ENCODE measurements at regions not wholly inside any gene's neighbourhood (a gene's known extent, or its start where the extent isn't known, plus 50 kb on each side); places are given as distances from the start of the nearest gene placed in this dataset.
"Not testable (repeated sequence)": the region's sequence is repeated elsewhere in the genome, so short reads cannot be mapped to it uniquely, and the experiment has no call there.

DNA sequence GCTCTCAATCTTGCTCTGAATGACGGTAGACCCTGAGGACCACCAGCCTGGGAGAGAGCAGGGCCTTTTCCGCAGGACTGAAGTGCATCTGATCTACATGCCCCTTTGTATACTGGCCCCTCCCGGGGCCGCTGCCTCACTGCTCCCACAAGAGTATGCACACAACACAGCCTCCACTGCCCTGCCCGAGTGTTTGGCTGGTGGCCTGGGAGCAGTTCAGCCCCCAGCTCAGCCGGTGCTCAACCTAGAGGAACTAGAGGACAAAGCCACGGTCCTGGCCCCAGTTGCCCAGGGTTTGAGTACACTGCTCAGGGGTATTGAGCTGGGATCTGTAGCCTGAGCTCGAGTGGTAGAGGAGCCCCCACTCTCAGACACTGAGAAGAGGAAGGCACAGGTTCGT, 118.9 kb upstream of the CAB39 start:
- no peak for DNase-seq

DNA sequence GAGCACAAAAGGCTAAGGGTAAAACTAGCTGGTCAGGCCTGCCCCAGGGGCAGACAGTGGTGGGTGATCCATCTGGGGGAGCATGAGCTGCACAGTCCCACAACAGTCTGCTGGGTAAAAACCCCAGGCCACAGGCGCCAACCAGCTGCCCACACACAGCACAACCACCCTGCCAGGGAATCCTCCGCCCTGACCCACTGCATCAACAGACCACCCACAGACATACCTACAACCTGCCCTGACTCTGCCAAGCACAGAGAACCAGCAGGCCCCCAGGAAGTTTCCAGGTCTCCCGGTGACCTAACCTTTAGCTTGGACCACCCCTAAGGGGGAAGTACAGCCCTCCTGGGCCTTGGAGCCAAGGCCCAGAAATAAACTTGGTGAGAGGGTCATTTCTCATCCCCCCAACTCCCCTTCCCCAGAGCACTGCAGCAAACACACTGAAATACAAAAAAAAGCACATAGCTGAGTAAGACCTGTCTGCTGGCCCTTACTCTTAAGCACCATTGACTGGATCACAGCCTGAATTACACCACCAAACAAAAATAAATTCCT, 118.3 kb upstream of the CAB39 start:
- DNase-seq, result no peak

DNA sequence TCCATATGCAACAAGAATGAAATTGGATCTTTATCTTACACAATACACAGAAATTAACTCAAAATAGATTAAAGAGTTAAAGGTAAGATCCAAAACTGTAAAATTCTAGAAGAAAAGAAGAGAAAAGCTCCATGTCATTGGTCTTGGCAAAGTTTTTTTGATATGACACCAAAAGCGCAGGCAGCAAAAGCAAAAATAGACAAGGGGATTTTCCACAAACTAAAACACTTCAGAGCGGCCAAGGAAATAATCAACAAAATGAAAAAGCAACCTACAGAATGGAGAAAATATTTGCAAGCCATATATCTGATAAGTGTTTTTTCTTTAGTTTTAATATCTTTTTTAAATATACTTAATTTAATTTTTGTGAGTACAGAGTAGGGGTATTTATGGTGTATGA, 112.8 kb upstream of the CAB39 start:
- no peak for DNase-seq

DNA sequence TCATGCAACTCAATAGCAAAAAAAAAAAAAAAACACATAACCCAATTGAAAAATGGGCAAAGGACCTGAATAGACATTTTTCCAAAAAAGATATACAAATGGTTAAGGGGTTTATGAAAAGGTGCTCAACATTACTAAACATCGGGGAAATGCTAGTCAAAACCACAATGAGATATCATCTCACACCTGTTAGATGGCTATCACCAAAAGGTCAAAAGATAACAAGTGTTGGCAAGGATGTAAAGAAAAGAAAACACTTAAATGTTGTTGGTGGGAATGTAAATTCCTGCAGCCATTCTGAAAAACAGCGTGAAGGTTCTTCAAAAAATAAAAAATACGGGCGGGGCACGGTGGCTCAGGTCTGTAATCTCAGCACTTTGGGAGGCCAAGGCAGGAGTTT, 112.4 kb upstream of the CAB39 start:
- DNase-seq, result no peak

DNA sequence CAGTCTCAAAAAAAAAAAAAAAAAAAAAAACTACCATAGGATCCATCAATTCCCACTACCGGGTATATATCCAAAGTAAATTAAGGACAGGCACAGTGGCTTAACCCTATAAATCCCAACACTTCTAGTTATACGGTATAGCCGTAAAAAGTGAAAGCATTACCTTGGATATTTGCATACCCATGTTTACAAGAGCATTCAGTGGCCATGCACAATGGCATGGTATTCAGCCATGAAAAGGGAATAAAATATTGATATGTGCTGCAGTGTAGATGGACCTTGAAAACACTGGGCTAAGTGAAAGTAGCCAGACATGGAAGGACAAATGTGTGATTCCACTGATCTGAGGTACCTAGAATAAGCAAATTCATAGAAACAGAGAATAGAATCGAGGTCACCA, 111.8 kb upstream of the CAB39 start:
- DNase-seq, result no peak

DNA sequence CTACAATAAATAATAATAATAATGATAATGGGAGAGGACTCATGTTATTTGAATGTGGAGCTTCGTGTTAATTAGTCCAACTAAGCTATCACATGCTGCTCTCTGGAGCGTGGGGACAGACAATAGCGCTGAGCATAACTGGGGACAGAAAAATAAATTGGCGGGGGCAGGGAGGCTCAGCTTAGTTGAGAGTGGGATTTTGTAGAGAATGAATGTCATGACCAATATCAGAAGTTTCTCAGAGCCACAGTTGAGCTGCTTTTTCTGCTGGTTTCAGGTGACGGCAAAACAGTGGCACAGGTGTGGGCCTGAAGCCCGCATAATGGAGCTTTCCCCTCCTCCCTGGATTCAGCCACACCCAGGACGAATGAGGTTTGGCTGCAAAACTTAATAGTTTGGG, 111.1 kb upstream of the CAB39 start:
- no peak for DNase-seq

DNA sequence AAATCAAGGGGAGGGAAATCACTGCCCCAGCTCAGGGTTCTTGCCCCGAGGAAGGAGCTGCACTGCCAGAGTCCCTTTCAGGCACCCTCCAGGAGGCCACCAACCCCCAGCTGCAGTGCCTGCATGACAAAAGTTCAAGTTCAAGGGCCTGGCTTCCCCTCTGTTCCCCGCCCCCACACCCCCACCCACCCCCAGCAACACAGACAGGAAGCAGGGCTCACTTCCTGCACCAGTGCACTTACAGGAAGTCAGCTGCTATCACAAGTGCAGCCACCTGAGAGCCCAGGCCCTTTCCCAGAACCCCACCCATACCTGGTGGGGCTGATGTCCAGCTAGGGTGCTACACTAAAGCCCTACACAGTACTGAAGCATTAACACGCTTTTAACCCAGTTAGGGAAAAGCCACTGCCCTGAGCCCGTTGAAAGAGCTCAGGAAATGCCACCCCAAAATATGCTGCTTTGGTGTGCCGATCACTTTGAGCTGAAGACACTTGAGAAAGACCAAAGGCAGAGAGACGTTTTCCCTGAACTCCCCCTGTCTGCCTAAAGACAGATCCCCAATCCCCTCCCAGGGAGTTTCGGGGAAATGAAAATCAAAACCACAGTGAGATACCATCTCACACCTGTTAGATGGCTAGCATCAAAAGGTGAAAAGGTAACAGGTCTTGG, 109.9 kb upstream of the CAB39 start:
- DNase-seq, result peak; percentile 64 to 76

DNA sequence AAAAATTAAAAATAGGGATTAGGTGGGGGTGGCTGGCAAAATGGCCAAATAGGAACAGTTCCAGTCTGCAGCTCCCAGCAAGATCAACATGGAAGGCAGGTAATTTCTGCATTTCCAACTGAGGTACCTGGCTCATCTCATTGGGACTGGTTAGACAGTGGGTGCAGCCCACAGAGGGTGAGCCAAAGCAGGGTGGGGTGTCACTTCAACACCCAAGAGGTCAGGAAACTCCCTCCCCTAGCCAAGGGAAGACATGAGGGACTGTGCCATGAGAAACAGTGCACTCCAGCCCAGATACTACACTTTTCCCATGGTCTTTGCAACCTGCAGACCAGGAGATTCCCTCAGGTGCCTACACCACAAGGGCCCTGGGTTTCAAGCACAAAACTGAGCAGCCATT, 109.3 kb upstream of the CAB39 start:
- not testable (repeated sequence) for DNase-seq

DNA sequence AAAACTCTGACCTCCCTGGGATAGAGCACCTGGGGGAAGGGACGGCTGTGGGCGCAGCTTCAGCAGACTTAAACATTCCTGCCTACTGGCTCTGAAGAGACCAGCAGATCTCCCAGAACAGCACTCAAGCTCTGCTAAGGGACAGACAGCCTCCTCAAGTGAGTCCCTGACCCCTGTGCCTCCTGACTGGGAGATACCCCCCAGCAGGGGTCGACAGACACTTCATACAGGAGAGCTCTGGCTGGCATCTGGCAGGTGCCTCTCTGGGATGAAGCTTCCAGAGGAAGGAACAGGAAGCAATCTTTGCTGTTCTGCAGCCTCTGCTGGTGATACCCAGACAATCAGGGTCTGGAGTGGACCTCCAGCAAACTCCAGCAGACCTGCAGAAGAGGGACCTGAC, 108.5 kb upstream of the CAB39 start:
- not testable (repeated sequence) for DNase-seq

DNA sequence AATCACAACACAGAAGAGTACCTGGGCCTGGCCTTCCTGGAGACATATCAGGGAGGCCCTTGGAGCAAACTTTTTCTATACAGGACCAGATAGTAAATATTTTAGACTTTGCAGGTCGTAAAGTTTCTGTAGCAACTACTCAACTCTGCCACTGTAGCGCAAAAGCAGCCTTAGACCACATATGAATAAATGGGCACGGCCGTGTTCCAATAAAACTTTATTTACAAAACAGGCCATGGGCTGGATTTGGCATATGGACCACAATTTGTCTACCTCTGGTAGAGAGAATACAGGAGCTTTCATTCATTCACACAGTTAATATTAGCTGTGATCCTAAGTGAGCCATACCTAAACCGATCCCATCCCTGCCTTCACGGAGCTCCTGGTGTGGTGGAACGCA, 98.6 kb upstream of the CAB39 start:
- DNase-seq, result no peak

DNA sequence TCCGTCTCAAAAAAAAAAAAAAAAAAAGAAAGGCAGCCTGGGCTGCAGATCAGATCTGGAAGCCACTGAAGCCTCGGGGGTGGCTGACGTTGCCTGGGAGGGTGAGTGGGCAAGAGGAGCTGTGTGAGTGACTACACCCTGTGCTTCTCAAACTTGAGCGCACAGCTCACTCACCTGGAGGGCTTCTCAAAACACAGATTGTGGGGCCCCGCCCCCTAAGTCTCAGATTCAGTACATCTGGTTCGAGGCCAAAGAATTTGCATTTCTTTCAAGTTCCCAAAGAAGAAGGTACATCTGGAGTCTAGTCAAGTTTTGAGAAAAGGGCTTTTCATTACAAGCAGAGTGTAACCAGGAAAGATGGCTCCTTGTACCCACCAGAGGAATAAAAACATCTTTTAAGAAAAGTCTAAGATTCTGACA, 97.7 kb upstream of the CAB39 start:
- peak; percentile 49 to 50 for DNase-seq

DNA sequence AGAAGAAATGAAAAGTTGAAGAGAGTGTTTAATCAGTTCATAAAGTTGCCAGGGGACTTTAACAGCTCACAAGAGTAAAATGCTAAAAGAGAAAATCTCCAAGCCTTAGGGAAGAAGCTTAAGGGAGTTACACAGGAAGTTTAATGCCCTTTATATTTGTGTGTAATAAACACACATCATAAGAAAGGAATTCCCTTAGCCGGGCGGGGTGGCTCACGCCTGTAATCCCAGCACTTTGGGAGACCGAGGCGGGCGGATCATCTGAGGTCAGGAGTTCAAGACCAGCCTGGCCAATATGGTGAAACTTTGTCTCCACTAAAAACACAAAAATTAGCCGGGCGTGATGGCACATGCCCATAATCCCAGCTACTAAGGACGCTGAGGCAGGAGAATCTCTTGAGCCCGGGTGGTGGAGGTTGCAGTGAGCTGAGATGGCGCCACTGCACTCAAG, 95.4 kb upstream of the CAB39 start:
- not testable (repeated sequence) for DNase-seq

DNA sequence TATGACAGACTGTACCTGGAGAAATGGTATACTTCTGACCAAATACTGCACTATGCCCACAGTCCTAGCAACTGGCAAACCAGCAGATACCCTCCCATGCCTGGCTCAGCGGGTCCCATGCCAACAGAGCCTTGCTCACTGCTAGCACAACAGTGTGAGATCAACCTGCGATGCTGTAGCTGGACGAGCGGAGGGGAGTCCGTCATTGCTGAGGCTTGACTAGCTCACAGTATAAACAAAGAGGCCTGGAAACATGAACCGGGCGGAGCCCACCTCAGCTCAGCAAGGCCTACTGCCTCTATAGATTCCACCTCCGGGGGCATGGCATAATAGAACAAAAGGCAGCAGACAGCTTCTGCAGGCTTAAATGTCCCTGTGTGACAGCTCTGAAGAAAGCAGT, 93.2 kb upstream of the CAB39 start:
- no peak for DNase-seq

DNA sequence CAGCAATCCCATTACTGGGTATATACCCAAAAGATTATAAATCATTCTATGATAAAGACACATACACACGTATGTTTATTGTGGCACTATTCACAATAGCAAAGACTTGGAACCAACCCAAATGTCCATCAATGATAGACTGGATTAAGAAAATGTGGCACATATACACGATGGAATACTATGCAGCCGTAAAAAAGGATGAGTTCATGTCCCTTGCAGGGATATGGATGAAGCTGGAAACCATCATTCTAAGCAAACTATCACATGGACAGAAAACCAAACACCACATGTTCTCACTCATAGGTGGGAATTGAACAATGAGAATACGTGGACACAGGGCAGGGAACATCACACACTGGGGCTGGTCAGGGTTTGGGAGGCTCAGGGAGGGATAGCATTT, 87.4 kb upstream of the CAB39 start:
- DNase-seq, result not testable (repeated sequence)

DNA sequence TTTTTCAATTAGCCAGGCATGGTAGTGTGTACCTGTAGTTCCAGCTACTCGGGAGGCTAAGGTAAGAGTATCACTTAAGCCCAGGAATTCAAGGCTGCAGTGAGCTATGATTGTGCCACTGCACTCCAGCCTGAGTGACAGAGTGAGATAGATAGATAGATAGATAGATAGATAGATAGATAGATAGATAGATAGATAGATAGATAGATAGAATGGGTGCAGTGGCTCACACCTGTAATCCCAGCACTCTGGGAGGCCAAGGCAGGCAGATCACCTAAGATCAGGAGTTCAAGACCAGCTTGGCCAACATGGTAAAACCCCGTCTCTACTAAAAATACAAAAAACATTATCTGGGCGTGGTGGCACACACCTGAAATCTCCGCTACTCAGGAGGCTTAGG, 85.6 kb upstream of the CAB39 start:
- DNase-seq, result not testable (repeated sequence)

DNA sequence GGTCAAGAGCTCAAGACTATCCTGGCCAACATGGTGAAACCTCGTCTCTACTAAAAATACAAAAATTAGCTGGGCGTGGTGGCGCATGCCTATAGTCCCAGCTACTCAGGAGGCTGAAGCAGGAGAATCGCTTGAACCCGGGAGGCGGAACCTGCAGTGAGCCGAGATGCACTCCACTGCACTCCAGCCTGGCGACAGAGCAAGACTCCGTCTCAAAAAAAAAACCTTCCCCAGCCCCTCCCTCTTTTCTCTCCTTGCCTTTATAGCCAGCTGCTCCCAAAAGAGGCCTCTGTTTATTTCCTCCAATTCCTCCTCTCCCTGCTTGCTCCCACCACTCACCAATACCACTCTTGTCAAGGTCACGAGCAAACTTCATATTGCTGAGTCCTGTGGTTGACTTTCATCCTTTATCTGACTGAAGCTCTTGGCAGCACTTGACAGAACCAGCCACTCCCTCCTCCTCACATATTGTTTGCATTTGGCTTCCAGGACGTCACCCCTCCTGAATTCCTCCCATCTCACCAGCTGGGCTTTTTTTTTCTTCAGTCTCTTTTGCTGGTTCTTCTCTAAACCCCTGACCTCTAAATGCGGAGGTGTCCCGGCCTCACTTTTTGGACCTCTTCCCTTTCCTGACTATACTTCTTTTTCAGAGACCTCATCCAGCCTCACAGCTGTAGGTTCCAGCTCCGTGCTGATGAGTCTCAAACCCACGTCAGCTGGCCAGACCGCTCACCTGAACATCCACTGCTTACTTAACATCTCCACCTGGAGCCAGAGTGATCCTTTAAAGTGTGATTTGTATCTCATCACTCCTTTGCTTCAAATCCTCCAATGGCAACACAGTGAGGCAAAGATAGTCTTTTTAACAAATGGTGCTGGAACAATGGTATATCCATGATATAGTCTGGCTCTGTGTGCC, 84.6 kb upstream of the CAB39 start:
- DNase-seq, result no peak

DNA sequence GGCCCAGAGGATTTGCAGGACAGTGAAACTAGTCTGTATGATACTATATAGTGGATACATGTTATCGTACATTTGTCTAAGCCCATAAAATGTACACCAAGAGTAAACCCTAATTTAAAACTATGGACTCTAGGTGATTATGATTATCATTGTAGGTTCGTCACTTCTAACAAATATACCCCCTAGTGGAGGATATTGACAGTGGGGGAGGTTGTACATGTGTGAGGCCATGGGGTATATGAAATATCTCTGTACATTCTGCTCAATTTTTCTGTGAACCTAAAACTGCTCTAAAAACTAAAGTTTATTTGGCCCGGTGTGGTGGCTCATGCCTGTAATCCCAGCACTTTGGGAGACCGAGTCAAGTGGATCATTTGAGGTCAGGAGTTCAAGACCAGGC, 81.2 kb upstream of the CAB39 start:
- DNase-seq, result no peak

DNA sequence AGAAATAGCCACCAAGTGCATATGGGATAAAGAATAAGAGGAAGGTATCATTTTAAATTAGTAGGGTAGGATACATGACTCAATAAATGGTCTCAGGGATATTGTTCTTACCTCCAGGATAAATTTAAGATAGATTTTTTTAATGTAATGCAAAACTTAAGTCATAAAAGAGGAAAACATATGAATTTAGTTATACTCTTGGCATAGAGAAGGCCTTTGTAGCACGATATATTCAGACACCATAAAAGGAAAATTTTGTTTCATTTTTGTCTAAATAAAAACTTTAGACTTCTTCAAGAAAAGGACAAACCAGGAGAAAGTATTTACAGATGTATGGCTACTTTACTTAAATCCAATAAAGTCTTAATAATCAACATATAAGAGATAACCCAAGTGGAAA, 78.5 kb upstream of the CAB39 start:
- DNase-seq, result no peak

DNA sequence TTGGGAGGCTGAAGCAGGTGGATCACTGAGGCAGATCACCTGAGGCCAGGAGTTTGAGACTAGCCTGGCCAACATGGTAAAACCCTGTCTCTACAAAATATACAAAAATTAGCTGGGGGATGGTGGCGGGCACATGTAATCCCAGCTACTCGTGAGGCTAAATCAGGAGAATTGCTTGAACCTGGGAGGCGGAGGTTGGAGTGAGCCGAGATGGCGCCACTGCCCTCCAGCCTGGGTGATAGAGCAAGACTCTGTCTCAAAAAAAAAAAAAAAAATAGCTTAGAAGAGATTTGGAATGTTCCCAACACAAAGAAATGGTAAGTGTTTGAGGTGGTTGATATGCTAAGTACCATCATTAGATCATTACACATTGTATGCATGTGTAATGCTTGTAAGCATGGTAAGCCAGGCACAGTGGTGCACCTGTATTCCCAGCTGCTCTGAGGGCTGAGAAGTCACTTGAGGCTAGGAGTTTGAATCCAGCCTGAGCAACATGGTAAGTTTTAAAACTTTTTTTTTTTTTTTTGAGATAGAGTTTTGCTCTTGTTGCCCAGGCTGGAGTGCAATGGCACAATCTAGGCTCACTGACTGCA, 77.8 kb upstream of the CAB39 start:
- DNase-seq, result not testable (repeated sequence)

DNA sequence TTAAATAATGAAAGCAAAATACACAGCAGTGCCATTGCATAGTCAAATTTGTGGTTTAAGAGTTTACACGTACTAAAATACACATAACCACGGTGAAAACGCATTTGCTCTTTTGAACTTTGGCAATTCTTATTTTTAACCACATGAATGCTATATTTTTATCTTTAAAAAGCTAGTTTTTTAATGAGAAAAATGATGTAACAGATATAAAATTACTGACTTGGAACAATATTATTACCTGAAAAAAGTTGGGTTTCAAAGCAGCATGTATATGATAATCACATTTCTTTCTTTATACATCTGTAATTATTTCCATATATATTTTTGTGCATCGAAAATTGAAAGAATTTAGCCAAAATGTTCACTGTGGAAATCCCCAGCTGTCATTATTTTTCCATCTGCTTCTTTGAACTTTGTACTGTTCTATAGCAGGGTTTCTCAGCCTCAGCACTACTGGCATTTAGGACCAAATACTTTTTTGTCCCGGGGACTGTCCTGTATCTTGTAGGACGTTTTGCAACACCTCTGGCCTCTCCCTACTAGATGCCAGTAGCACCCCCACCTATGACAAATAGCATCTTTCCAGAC, 75.9 kb upstream of the CAB39 start:
- DNase-seq, result no peak

DNA sequence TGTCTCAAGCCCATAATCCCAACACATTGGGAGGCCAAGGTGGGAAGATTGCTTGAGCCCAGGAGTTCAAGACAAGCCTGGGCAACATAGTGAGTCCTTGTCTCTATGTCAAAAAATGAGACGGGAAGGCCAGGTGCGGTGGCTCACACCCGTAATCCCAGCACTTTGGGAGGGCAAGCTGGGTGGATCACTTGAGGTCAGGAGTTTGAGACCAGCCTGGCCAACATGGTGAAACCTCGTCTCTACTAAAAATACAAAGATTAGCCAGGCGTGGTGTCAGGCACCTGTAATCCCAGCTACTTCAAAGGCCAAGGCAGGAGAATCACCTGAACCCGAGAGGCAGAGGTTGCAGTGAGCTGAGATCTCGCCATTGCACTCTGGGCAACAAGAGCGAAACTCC, 75.2 kb upstream of the CAB39 start:
- not testable (repeated sequence) for DNase-seq

DNA sequence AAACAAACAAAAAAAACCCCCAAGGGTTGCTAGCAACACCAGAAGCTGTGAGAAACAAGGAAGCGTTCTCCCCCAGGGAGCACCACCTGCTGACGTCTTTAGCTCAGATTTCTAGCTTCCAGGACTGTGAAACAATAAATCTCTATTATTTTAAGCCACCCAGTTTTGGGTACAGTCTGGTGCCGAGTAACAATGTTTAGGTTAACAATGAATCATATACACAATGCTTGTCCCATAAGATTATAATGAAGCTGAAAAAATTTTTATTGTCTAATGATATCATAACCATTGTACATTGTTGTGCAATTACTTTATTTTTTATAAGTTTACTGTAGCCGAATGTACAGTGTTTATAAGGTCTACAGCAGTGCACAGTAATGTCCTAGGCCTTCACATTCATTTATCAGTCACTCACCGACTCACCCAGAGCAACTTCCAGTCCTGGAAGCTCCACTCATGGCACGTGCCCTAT, 72.1 kb upstream of the CAB39 start:
- DNase-seq, result no peak

DNA sequence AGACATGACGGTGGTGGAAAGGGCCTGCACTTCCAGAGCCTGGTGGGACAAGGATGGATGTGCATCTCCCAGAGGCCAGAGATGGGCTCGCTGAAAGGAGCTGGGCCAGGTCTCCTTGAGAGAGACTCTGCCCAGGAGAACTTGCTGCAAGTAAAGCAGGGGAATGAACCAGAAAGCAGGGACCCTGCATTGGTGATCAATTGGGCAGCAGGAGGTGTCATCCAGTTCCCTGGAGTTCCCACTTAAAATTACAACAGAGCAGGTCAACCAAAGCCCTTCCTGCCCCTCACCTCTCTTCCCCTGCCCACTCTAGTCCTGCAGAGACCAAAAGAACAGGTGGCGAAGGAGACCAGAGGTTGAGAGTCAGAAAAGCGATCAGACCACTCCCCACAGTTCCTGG, 69.7 kb upstream of the CAB39 start:
- DNase-seq, result no peak
